ENCODE measurements at regions not wholly inside any gene's neighbourhood (a gene's known extent, or its start where the extent isn't known, plus 50 kb on each side); places are given as distances from the start of the nearest gene placed in this dataset.

DNA sequence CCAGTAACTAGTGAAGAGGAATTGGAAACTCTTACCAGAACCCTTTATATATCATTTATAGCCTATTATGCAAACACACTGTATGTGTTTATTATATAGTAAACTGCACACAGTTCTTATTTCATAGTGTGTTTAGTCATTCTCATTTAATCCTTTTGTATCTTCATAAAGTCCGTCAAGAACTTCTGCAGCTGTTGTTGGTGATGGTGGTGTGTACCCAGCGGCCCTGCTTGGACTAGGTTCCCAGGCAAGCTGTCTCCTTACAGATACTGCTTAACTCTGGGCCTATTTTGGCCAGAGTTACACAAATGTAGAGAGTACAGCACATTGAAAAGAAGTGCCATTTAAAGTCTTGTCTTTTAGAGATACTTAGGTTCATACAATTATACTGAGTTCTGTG lies 231.9 kb downstream of the NDUFS4 start:
- TF ChIP-seq POLR2AphosphoS5 (IDR thresholded peaks at IDR 0.05) (no peak), POLR2A (IDR thresholded peaks at IDR 0.05) (no peak), EP300 (IDR thresholded peaks at IDR 0.05) (no peak)
- TF ChIP-seq, protein P1, sequence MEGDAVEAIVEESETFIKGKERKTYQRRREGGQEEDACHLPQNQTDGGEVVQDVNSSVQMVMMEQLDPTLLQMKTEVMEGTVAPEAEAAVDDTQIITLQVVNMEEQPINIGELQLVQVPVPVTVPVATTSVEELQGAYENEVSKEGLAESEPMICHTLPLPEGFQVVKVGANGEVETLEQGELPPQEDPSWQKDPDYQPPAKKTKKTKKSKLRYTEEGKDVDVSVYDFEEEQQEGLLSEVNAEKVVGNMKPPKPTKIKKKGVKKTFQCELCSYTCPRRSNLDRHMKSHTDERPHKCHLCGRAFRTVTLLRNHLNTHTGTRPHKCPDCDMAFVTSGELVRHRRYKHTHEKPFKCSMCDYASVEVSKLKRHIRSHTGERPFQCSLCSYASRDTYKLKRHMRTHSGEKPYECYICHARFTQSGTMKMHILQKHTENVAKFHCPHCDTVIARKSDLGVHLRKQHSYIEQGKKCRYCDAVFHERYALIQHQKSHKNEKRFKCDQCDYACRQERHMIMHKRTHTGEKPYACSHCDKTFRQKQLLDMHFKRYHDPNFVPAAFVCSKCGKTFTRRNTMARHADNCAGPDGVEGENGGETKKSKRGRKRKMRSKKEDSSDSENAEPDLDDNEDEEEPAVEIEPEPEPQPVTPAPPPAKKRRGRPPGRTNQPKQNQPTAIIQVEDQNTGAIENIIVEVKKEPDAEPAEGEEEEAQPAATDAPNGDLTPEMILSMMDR (IDR thresholded peaks at IDR 0.05) = no peak
